Lower lobe of right lung (tissue), 2 donors: ENCODE measurements at regions not wholly inside any gene's neighbourhood (a gene's known extent, or its start where the extent isn't known, plus 50 kb on each side); places are given as distances from the start of the nearest gene placed in this dataset.

ENCODE experiments used
- ATAC-seq, 2 donors: fragments of 200-7000 bp; cut with Tn5 transposase; one replicate each; pipeline ENCODE4 v1.9.1; 2020 to 2022; ENCODE audit warnings: mild to moderate bottlenecking in 2 of 2, moderate library complexity in 2 of 2
- DNase-seq: peaks from one replicate; pipeline ENCODE4 v3.0.0-alpha.2; 2020
- H3K27ac ChIP-seq: fragments of 200-600 bp; one replicate; pipeline ENCODE4 v1.8.0; 2022
- H3K27me3 ChIP-seq: fragments of 200-600 bp; one replicate; pipeline ENCODE4 v1.8.0; 2022; ENCODE audit warnings: low read depth
- H3K36me3 ChIP-seq: fragments of 200-600 bp; one replicate; pipeline ENCODE4 v1.8.0; 2022; ENCODE audit warnings: mild to moderate bottlenecking
- H3K4me1 ChIP-seq: fragments of 200-600 bp; one replicate; pipeline ENCODE4 v1.8.0; 2022
- H3K4me3 ChIP-seq: fragments of 200-600 bp; one replicate; pipeline ENCODE4 v1.8.0; 2022; ENCODE audit warnings: mild to moderate bottlenecking
- H3K9me3 ChIP-seq: fragments of 200-600 bp; one replicate; pipeline ENCODE4 v1.8.0; 2022
- intact Hi-C: fragments of 100-400 bp; cut with DNase I; formaldehyde crosslinking; loops from one replicate; pipeline ENCODE4 v1.11.0; 2022
- TF ChIP-seq, protein P1 (sequence below): fragments of 200-600 bp; IDR thresholded peaks from one replicate; pipeline ENCODE4 v1.8.0; 2022; ENCODE audit warnings: antibody characterized with exemption, mild to moderate bottlenecking
- donor health status: DM: no; HTN: yes; CAD: no; lungs with severe emphysema.

DNA sequence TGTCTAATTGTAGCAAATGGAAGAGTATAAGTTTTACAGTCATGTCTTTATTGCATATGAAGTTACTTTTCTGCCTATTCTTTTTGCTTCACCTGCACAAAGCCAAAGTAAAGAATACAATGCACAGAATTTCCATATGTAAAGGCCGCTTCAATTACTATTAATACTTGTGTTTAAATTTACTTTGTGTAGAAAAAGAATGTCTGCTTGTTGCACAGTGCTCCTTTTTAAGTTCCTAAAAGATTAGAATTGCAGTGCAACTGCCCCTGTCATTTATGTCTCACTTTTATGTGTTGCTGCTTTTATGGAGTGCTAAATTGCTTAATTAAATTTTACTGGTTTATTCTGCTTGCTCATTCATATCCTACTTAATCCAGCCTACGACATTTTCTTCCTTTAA lies 830.5 kb downstream of the PDHA2 start:
- no peaks in the 10 kb centered on the region for H3K4me1 ChIP-seq
- no peak overlapping the region for H3K4me3 ChIP-seq
- H3K9me3 ChIP-seq: no peaks in the 10 kb centered on the region
- H3K27ac ChIP-seq: no peak overlapping the region
- ATAC-seq: no peak
- no peak for DNase-seq
- H3K27me3 ChIP-seq: no peaks in the 10 kb centered on the region
- no peaks in the 10 kb centered on the region for H3K36me3 ChIP-seq
- TF ChIP-seq, protein P1, sequence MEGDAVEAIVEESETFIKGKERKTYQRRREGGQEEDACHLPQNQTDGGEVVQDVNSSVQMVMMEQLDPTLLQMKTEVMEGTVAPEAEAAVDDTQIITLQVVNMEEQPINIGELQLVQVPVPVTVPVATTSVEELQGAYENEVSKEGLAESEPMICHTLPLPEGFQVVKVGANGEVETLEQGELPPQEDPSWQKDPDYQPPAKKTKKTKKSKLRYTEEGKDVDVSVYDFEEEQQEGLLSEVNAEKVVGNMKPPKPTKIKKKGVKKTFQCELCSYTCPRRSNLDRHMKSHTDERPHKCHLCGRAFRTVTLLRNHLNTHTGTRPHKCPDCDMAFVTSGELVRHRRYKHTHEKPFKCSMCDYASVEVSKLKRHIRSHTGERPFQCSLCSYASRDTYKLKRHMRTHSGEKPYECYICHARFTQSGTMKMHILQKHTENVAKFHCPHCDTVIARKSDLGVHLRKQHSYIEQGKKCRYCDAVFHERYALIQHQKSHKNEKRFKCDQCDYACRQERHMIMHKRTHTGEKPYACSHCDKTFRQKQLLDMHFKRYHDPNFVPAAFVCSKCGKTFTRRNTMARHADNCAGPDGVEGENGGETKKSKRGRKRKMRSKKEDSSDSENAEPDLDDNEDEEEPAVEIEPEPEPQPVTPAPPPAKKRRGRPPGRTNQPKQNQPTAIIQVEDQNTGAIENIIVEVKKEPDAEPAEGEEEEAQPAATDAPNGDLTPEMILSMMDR: no peak
- intact Hi-C loops: no loop called here

DNA sequence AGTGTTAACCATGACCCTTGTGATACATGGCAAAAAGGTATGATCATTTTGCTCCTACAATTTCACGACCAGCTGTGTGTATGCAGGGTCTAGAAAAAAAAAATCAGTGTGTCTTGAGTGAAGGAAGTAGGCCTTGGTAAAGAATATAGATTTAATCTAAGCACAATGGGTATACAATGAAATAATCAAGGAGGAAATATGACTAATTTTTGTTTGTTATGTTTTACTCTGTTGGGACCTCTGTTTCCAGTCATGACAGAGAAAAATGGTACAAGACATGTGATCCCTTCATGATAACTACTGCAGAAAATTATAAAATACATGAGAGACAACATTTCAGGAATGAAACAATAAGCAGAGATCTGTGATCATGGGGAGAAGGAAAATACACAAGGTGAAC lies 835.5 kb downstream of the PDHA2 start:
- TF ChIP-seq, protein P1: no peak
- Histone ChIP-seq H3K9me3 (no peaks in the 10 kb centered on the region), H3K36me3 (no peaks in the 10 kb centered on the region), H3K27me3 (no peaks in the 10 kb centered on the region), H3K4me3 (no peak overlapping the region), H3K27ac (no peak overlapping the region), H3K4me1 (no peaks in the 10 kb centered on the region)
- intact Hi-C loops: no loop called here
- ATAC-seq: no peak
- DNase-seq: no peak

DNA sequence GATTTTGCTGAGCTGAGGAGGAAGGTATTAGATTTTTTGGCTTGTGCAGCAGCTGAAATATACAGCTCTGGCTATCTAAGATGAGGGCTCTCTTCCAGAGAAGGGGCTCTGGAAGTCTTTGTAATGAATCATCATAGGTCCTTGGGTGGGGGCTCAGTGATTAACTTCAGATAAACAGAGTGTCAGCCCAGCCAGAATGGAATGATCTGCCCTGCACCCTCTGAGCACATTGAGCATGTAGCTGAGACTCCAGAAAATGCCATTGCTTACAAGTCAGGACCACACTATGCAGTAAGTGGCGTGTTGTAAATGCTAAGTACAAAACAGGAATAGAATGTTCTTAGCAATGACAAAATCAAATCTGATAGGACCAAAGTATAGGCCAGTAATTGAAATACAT lies 836.0 kb downstream of the PDHA2 start:
- TF ChIP-seq, protein P1: no peak
- Histone ChIP-seq H3K4me3 (no peak overlapping the region), H3K9me3 (no peaks in the 10 kb centered on the region), H3K27me3 (no peaks in the 10 kb centered on the region), H3K27ac (no peak overlapping the region), H3K4me1 (no peaks in the 10 kb centered on the region), H3K36me3 (no peaks in the 10 kb centered on the region)
- no peak for DNase-seq
- no peak for ATAC-seq
- intact Hi-C loops: no loop called here

DNA sequence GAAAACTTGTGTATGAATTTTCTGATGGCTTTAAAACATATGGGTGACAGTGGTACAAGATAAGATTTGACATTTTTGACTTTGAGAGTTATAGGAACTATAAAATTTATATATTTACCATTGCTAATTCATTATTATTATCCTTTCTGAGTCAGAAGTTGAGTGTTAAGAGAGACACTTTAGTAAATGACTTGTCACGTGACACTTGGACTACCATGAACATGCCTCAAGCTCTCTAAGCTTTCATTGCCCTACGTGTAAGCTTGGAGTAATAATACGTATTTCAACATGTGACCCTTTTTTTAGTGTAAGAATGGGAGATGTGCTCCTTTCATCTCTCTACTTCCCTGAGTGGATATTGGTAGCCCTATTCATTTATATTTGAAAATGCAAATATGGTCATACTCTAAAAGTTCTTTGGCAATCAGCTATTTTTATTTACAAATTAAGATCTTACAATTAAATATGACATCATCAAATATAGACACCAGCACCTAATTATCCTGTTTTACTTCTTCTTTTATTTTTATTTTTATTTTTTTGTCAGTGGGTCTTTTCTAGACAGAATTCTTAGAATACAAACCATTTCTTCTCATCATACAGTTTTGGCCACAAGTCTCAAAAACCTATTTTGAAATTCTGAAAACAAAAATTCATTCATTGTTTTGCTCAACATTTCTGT lies 837.0 kb downstream of the PDHA2 start:
- Histone ChIP-seq H3K9me3 (no peaks in the 10 kb centered on the region), H3K36me3 (no peaks in the 10 kb centered on the region), H3K27me3 (no peaks in the 10 kb centered on the region), H3K4me1 (no peaks in the 10 kb centered on the region), H3K4me3 (no peak overlapping the region), H3K27ac (no peak overlapping the region)
- TF ChIP-seq, protein P1: no peak
- ATAC-seq: no peak
- no peak for DNase-seq
- intact Hi-C loops: no loop called here

DNA sequence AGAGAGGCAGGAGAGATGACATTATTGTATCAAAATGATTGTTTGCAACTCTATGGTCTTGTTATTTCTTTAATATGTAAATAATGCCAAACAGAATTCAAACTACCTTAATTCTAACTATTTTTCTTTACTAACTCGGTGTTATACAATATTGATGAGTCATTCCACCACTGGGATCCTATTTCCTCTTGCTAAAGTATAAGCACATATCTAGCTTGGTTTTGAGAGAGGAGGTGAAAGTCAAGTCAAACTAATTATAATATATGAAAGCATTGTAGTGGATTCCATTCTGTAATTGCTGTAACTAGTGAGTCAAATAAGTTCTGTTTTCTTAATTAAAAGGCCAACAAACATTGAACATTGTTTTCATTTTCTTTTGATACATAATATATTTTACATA lies 837.6 kb downstream of the PDHA2 start:
- Histone ChIP-seq H3K27me3 (no peaks in the 10 kb centered on the region), H3K27ac (no peak overlapping the region), H3K36me3 (no peaks in the 10 kb centered on the region), H3K4me3 (no peak overlapping the region), H3K9me3 (no peaks in the 10 kb centered on the region), H3K4me1 (no peaks in the 10 kb centered on the region)
- ATAC-seq (no peak), DNase-seq (no peak)
- intact Hi-C loops: no loop called here
- TF ChIP-seq, protein P1: no peak
